Endodermal cell (in vitro differentiated cells): ENCODE measurements at regions not wholly inside any gene's neighbourhood (a gene's known extent, or its start where the extent isn't known, plus 50 kb on each side); places are given as distances from the start of the nearest gene placed in this dataset.

Experiments
- DNase-seq: peaks from one replicate; pipeline ENCODE4 v3.0.0-alpha.2; 2017
- H3K27ac ChIP-seq: 2 replicates; pipeline ENCODE4 v1.5.1; 2013; ENCODE audit warnings: mild to moderate bottlenecking, low read depth, low read length, moderate library complexity
- H3K27me3 ChIP-seq: 2 replicates; pipeline ENCODE4 v1.6.1; 2013; ENCODE audit warnings: mild to moderate bottlenecking, low read length, moderate library complexity; ENCODE audit not compliant: insufficient read depth, control insufficient read depth, poor library complexity, severe bottlenecking
- H3K36me3 ChIP-seq: 2 replicates; pipeline ENCODE4 v1.7.0; 2013; ENCODE audit warnings: mild to moderate bottlenecking, low read length, moderate library complexity; ENCODE audit not compliant: control insufficient read depth, insufficient read depth
- H3K4me1 ChIP-seq: one replicate; pipeline ENCODE4 v1.7.0; 2013; ENCODE audit warnings: low read length; ENCODE audit not compliant: control insufficient read depth, insufficient read depth
- H3K4me3 ChIP-seq: 2 replicates; pipeline ENCODE4 v1.5.1; 2013; ENCODE audit warnings: mild to moderate bottlenecking, low read length, moderate library complexity
- H3K9ac ChIP-seq: 2 replicates; pipeline ENCODE4 v1.6.1; 2013; ENCODE audit warnings: mild to moderate bottlenecking, low read length, moderate library complexity; ENCODE audit not compliant: poor library complexity, severe bottlenecking; ENCODE audit errors: extremely low read depth
- H3K9me3 ChIP-seq: 2 replicates; pipeline ENCODE4 v1.6.1; 2013; ENCODE audit warnings: mild to moderate bottlenecking, low read length, moderate library complexity; ENCODE audit not compliant: control insufficient read depth
- H3K27ac Mint-ChIP-seq: 2 replicates; pipeline ENCODE4 v1.8.0; 2020; ENCODE audit warnings: mixed read lengths
- H3K27me3 Mint-ChIP-seq: 2 replicates; pipeline ENCODE4 v1.8.0; 2021; ENCODE audit warnings: mild to moderate bottlenecking, mixed read lengths; ENCODE audit not compliant: insufficient read depth
- H3K36me3 Mint-ChIP-seq: 2 replicates; pipeline ENCODE4 v1.8.0; 2020; ENCODE audit warnings: low read depth, mixed read lengths
- H3K4me1 Mint-ChIP-seq: 2 replicates; pipeline ENCODE4 v1.8.0; 2020; ENCODE audit warnings: mixed read lengths
- H3K4me3 Mint-ChIP-seq: 2 replicates; pipeline ENCODE4 v1.8.0; 2020; ENCODE audit warnings: mild to moderate bottlenecking, moderate library complexity, mixed read lengths
- H3K9me3 Mint-ChIP-seq: 2 replicates; pipeline ENCODE4 v1.8.0; 2020; ENCODE audit warnings: mild to moderate bottlenecking, mixed read lengths
- CTCF ChIP-seq: fragments of 200-600 bp; sonication (generic); conservative IDR thresholded peaks from 2 replicates; pipeline ENCODE4 v1.5.0; 2021; ENCODE audit warnings: antibody characterized with exemption, mild to moderate bottlenecking
- WGBS, 2 experiments: methylation state at CpG; one replicate each; pipeline versions ENCODE4 v1.1.5 to v1.1.7; 2013; ENCODE audit warnings: missing lambda C conversion rate in 2 of 2, mixed read lengths in 1 of 2; ENCODE audit not compliant: insufficient coverage in 1 of 2, insufficient read length in 1 of 2; 5-methylcytosine and 5-hydroxymethylcytosine counted together

- DNase-seq, result no peak
- Mint-ChIP-seq H3K4me1 (peaks cover 15% of the 10 kb centered on the region), H3K27ac (no peak overlapping the region), H3K27me3 (peaks cover 39% of the 10 kb centered on the region), H3K9me3 (peaks cover 2% of the 10 kb centered on the region), H3K36me3 (no peaks in the 10 kb centered on the region), H3K4me3 (no peak overlapping the region)
- Histone ChIP-seq H3K9me3 (no peaks in the 10 kb centered on the region), H3K9ac (no peak overlapping the region), H3K4me3 (no peak overlapping the region), H3K27ac (no peak overlapping the region), H3K36me3 (no peaks in the 10 kb centered on the region), H3K27me3 (no peaks in the 10 kb centered on the region), H3K4me1 (no peaks in the 10 kb centered on the region)
- no peak for TF ChIP-seq CTCF
- 92 to 96% methylated on average over 4 of the region's 4 CpGs for WGBS, 2 experiments
Observed at GRCh38 chr6:92848459-92848858, 570.9 kb downstream of the EPHA7 start.

GRCh38 chr6:92847988-92848387 lies 571.4 kb downstream of the EPHA7 start:
- Mint-ChIP-seq H3K36me3 (no peaks in the 10 kb centered on the region), H3K27me3 (peaks cover 42% of the 10 kb centered on the region), H3K4me1 (peaks cover 15% of the 10 kb centered on the region), H3K27ac (no peak overlapping the region), H3K9me3 (peaks cover 2% of the 10 kb centered on the region), H3K4me3 (no peak overlapping the region)
- TF ChIP-seq CTCF, result no peak
- DNase-seq, result no peak
- Histone ChIP-seq H3K4me3 (no peak overlapping the region), H3K9me3 (no peaks in the 10 kb centered on the region), H3K27ac (no peak overlapping the region), H3K36me3 (no peaks in the 10 kb centered on the region), H3K9ac (no peak overlapping the region), H3K4me1 (no peaks in the 10 kb centered on the region), H3K27me3 (no peaks in the 10 kb centered on the region)

- Mint-ChIP-seq H3K4me3 (no peak overlapping the region), H3K4me1 (no peaks in the 10 kb centered on the region), H3K27me3 (peaks cover 7% of the 10 kb centered on the region), H3K9me3 (no peaks in the 10 kb centered on the region), H3K27ac (no peak overlapping the region), H3K36me3 (no peaks in the 10 kb centered on the region)
- H3K4me1 ChIP-seq, result no peaks in the 10 kb centered on the region
- H3K27ac ChIP-seq, result no peak overlapping the region
- H3K9me3 ChIP-seq, result no peaks in the 10 kb centered on the region
- 90 to 97% methylated on average over 4 of the region's 4 CpGs for WGBS, 2 experiments
- DNase-seq, result no peak
- H3K27me3 ChIP-seq, result no peaks in the 10 kb centered on the region
- no peak overlapping the region for H3K9ac ChIP-seq
- H3K36me3 ChIP-seq, result no peaks in the 10 kb centered on the region
- H3K4me3 ChIP-seq, result no peak overlapping the region
- no peak for TF ChIP-seq CTCF
Observed at GRCh38 chr6:92840246-92840930, 579.0 kb downstream of the EPHA7 start.
